22Rv1 (cell line): ENCODE measurements at regions not wholly inside any gene's neighbourhood (a gene's known extent, or its start where the extent isn't known, plus 50 kb on each side); places are given as distances from the start of the nearest gene placed in this dataset.

Experiments used
- H3K27ac ChIP-seq: fragments of 450-650 bp; 2 replicates; pipeline ENCODE4 v1.5.1; 2017
- CTCF ChIP-seq: fragments of 450-650 bp; IDR thresholded peaks from 2 replicates; pipeline ENCODE4 v1.5.1; 2017; ENCODE audit warnings: mild to moderate bottlenecking
- ZFX ChIP-seq: fragments of 450-650 bp; IDR thresholded peaks from 2 replicates; pipeline ENCODE4 v1.6.1; 2017; ENCODE audit warnings: antibody characterized with exemption, borderline replicate concordance

GRCh38 chr18:27361477-27361876 lies 176.4 kb upstream of the CHST9 start:
- no peak overlapping the region for H3K27ac ChIP-seq
- TF ChIP-seq ZFX (no peak), CTCF (no peak)

- TF ChIP-seq CTCF = no peak
- TF ChIP-seq ZFX = no peak
Observed at GRCh38 chr18:27355308-27355707, 170.2 kb upstream of the CHST9 start.

GRCh38 chr18:27353273-27353672 lies 168.2 kb upstream of the CHST9 start:
- TF ChIP-seq CTCF (no peak), ZFX (no peak)
- H3K27ac ChIP-seq = no peak overlapping the region

More at GRCh38 chr18:27355308-27355707, 170.2 kb upstream of the CHST9 start:
- no peak overlapping the region for H3K27ac ChIP-seq

GRCh38 chr18:27349284-27349882 lies 164.3 kb upstream of the CHST9 start:
- TF ChIP-seq CTCF = no peak
- no peak for TF ChIP-seq ZFX

GRCh38 chr18:27331606-27332005 lies 146.5 kb upstream of the CHST9 start:
- no peak overlapping the region for H3K27ac ChIP-seq
- TF ChIP-seq CTCF (no peak), ZFX (no peak)

More at GRCh38 chr18:27349284-27349882, 164.3 kb upstream of the CHST9 start:
- no peak overlapping the region for H3K27ac ChIP-seq

GRCh38 chr18:27314996-27315395 lies 129.9 kb upstream of the CHST9 start:
- TF ChIP-seq ZFX (no peak), CTCF (no peak)

GRCh38 chr18:27313678-27314077 lies 128.6 kb upstream of the CHST9 start:
- TF ChIP-seq ZFX = no peak
- no peak for TF ChIP-seq CTCF
- H3K27ac ChIP-seq = no peak overlapping the region

More at GRCh38 chr18:27314996-27315395, 129.9 kb upstream of the CHST9 start:
- no peak overlapping the region for H3K27ac ChIP-seq
